Panc1 (cell line): ENCODE measurements at regions not wholly inside any gene's neighbourhood (a gene's known extent, or its start where the extent isn't known, plus 50 kb on each side); places are given as distances from the start of the nearest gene placed in this dataset.

ENCODE experiments used
- ATAC-seq: fragments of 200-7000 bp; cut with Tn5 transposase; 2 replicates; pipeline ENCODE4 v1.9.1; 2020; ENCODE audit warnings: mild to moderate bottlenecking, moderate library complexity
- BruUV-seq: library from RNA; stranded (reverse); fragments of 400-500 nt; replicated peaks from 2 replicates; lab custom pipeline; 2021; lab: Mats Ljungman, UMichigan
- CTCF ChIA-PET: fragments of 300-600 bp; sonication (Branson Sonifier 250); formaldehyde crosslinking; loops from one replicate; lab custom pipeline; 2022; ENCODE audit warnings: antibody characterized with exemption; lab: Charles Lee
- POLR2A ChIA-PET: fragments of 300-600 bp; sonication (Branson Sonifier 250); formaldehyde crosslinking; loops from one replicate; lab custom pipeline; 2022; ENCODE audit warnings: antibody characterized with exemption; lab: Charles Lee
- DNase-seq: peaks from one replicate; pipeline ENCODE4 v3.0.0-alpha.2; 2010; ENCODE audit warnings: low read depth, low spot score
- H3K27ac ChIP-seq: 2 replicates; pipeline ENCODE4 v1.5.1; 2011; ENCODE audit warnings: mild to moderate bottlenecking, low read length, inconsistent platforms
- H3K27me3 ChIP-seq: fragments of 200-500 bp; sonication (Bioruptor generic); 2 replicates; pipeline ENCODE4 v1.6.0; 2014; ENCODE audit warnings: low read length, inconsistent platforms; ENCODE audit not compliant: control insufficient read depth, insufficient read depth
- H3K36me3 ChIP-seq: fragments of 200-500 bp; sonication (Bioruptor generic); 2 replicates; pipeline ENCODE4 v1.5.1; 2014; ENCODE audit warnings: inconsistent platforms, mild to moderate bottlenecking, low read length, moderate library complexity; ENCODE audit not compliant: control insufficient read depth, insufficient read depth
- H3K4me1 ChIP-seq: 2 replicates; pipeline ENCODE4 v1.5.1; 2011; ENCODE audit warnings: inconsistent platforms, mild to moderate bottlenecking, low read length, moderate library complexity; ENCODE audit not compliant: control insufficient read depth, insufficient read depth
- H3K4me3 ChIP-seq, 2 experiments: 2 replicates each; pipeline ENCODE4 v1.5.1; 2011 to 2012; ENCODE audit warnings: low read depth in 2 of 2, low read length in 2 of 2, mild to moderate bottlenecking in 2 of 2, inconsistent platforms in 1 of 2, moderate library complexity in 1 of 2
- H3K9me3 ChIP-seq: fragments of 200-500 bp; sonication (Bioruptor generic); 2 replicates; pipeline ENCODE4 v1.5.1; 2014; ENCODE audit warnings: low read depth, mild to moderate bottlenecking, inconsistent platforms, low read length, moderate library complexity; ENCODE audit not compliant: control insufficient read depth, insufficient read depth
- POLR2AphosphoS5 ChIP-seq: IDR thresholded peaks from 2 replicates; pipeline ENCODE4 v1.6.1; 2012; ENCODE audit warnings: mild to moderate bottlenecking, low read depth, low read length, moderate library complexity
- SIN3A ChIP-seq: IDR thresholded peaks from 2 replicates; pipeline ENCODE4 v1.6.1; 2012; ENCODE audit warnings: low read depth, mild to moderate bottlenecking, low read length, moderate library complexity, borderline replicate concordance; ENCODE audit not compliant: insufficient read depth
- TCF7L2 ChIP-seq: IDR thresholded peaks from 2 replicates; pipeline ENCODE4 v1.6.1; 2011; ENCODE audit warnings: mild to moderate bottlenecking, low read depth, low read length, inconsistent platforms
- in situ Hi-C: cut with HindIII; loops from 2 replicates; pipeline ENCODE4 v1.10.0; 2016; ENCODE audit warnings: low sequenced_read_pairs, low pct_unique_long_range_greater_than_20kb
- intact Hi-C: fragments of 100-400 bp; cut with micrococcal nuclease; formaldehyde crosslinking; loops from one replicate; pipeline ENCODE4 v1.10.0; 2022; ENCODE audit not compliant: unreplicated experiment
- TF ChIP-seq, protein P1 (sequence below), 2 experiments: IDR thresholded peaks; 2 replicates each; pipeline ENCODE4 v1.6.1; 2011 to 2012; ENCODE audit warnings: low read depth in 2 of 2, control low read depth in 1 of 2, low read length in 1 of 2, mild to moderate bottlenecking in 1 of 2, moderate library complexity in 1 of 2; ENCODE audit not compliant: insufficient read depth in 1 of 2
- TF ChIP-seq, protein P2 (sequence below): fragments of 450-650 bp; IDR thresholded peaks from 2 replicates; pipeline ENCODE4 v1.5.1; 2017; ENCODE audit warnings: mild to moderate bottlenecking

DNA sequence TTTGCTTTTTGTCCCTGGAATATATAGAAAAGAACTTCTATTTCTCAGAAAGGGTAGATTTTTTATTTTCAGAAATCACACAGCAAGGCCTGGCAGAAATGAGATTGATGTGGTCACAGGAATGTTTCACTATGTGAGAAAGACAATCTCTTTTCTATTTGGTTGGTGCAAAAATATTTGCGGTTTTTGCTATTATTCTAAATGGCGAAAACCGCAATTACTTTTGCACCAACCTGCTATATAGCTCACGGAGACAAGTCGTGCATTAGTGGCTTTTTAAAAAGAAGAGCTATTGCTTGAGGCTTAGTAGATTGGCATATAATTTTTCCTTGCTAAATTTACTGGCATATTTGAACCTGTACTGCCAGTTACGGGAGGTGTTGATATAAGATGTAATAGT lies 100.4 kb downstream of the ITM2A start:
- H3K36me3 ChIP-seq: no peaks in the 10 kb centered on the region
- TF ChIP-seq TCF7L2 (no peak), SIN3A (no peak), POLR2AphosphoS5 (no peak)
- TF ChIP-seq, protein P1, sequence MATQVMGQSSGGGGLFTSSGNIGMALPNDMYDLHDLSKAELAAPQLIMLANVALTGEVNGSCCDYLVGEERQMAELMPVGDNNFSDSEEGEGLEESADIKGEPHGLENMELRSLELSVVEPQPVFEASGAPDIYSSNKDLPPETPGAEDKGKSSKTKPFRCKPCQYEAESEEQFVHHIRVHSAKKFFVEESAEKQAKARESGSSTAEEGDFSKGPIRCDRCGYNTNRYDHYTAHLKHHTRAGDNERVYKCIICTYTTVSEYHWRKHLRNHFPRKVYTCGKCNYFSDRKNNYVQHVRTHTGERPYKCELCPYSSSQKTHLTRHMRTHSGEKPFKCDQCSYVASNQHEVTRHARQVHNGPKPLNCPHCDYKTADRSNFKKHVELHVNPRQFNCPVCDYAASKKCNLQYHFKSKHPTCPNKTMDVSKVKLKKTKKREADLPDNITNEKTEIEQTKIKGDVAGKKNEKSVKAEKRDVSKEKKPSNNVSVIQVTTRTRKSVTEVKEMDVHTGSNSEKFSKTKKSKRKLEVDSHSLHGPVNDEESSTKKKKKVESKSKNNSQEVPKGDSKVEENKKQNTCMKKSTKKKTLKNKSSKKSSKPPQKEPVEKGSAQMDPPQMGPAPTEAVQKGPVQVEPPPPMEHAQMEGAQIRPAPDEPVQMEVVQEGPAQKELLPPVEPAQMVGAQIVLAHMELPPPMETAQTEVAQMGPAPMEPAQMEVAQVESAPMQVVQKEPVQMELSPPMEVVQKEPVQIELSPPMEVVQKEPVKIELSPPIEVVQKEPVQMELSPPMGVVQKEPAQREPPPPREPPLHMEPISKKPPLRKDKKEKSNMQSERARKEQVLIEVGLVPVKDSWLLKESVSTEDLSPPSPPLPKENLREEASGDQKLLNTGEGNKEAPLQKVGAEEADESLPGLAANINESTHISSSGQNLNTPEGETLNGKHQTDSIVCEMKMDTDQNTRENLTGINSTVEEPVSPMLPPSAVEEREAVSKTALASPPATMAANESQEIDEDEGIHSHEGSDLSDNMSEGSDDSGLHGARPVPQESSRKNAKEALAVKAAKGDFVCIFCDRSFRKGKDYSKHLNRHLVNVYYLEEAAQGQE (IDR thresholded peaks at IDR 0.05; ENCODE audit: insufficient read depth in 1 of 2, low read depth in 2 of 2, low read length in 1 of 2): no peak
- TF ChIP-seq, protein P2, sequence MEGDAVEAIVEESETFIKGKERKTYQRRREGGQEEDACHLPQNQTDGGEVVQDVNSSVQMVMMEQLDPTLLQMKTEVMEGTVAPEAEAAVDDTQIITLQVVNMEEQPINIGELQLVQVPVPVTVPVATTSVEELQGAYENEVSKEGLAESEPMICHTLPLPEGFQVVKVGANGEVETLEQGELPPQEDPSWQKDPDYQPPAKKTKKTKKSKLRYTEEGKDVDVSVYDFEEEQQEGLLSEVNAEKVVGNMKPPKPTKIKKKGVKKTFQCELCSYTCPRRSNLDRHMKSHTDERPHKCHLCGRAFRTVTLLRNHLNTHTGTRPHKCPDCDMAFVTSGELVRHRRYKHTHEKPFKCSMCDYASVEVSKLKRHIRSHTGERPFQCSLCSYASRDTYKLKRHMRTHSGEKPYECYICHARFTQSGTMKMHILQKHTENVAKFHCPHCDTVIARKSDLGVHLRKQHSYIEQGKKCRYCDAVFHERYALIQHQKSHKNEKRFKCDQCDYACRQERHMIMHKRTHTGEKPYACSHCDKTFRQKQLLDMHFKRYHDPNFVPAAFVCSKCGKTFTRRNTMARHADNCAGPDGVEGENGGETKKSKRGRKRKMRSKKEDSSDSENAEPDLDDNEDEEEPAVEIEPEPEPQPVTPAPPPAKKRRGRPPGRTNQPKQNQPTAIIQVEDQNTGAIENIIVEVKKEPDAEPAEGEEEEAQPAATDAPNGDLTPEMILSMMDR: no peak
- H3K27ac ChIP-seq: no peak overlapping the region
- no peaks in the 10 kb centered on the region for H3K4me1 ChIP-seq
- POLR2A ChIA-PET: no interaction called here
- H3K4me3 ChIP-seq: no peak overlapping the region
- no peak for DNase-seq
- intact Hi-C loops (no loop called here), in situ Hi-C loops (no loop called here)
- BruUV-seq: no TSS peak
- H3K27me3 ChIP-seq: no peaks in the 10 kb centered on the region
- no peak for ATAC-seq
- CTCF ChIA-PET: no interaction called here
- no peaks in the 10 kb centered on the region for H3K9me3 ChIP-seq

DNA sequence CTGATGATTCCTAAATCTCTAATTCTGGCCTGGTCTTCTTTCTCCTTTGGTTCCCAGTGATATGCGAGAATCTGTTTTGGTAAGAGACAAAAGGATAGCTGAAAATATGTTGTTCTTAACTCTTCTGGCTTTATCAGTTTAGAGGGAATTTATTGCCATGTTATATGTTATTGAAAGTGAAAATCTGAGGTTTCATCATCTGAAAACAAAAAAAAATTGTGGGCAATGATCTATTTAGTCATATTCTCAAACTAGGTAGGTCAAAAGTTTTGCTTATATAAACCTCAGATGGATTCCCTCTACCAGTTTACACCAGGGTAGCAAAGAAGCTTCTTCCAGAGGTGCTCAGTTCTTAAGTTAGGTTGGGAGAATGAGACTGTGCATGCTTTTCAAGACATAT lies 103.6 kb downstream of the ITM2A start:
- ATAC-seq: no peak
- Histone ChIP-seq H3K27ac (no peak overlapping the region), H3K36me3 (no peaks in the 10 kb centered on the region), H3K27me3 (no peaks in the 10 kb centered on the region), H3K4me3 (no peak overlapping the region), H3K4me1 (no peaks in the 10 kb centered on the region), H3K9me3 (no peaks in the 10 kb centered on the region)
- CTCF ChIA-PET: no interaction called here
- POLR2A ChIA-PET: no interaction called here
- TF ChIP-seq, protein P1 (IDR thresholded peaks at IDR 0.05; ENCODE audit: insufficient read depth in 1 of 2, low read depth in 2 of 2, low read length in 1 of 2): no peak
- intact Hi-C loops (no loop called here), in situ Hi-C loops (no loop called here)
- DNase-seq: no peak
- no TSS peak for BruUV-seq
